ENCODE measurements at regions not wholly inside any gene's neighbourhood (a gene's known extent, or its start where the extent isn't known, plus 50 kb on each side); places are given as distances from the start of the nearest gene placed in this dataset.

DNA sequence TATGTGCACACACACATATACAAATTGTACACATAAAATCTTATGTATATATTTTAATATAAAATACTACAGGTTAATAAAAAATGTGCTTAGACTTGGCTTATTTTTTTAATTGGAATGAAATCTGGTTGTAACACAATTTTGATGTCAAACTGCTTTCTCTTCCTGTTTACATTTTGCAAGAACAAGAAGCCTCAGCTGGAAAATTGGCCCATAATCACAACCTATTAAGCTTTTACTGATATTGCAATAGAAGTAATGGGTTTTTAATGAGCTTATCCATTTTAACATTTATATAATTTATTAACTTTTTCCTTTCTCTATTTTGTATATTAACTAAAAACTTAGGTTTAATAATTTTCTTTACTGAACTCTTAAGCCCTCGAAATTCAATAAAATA is 165.9 kb downstream of the PCDH10 start:
- no peak for TF ChIP-seq FOXM1 (IDR thresholded peaks at IDR 0.05; ENCODE audit: borderline replicate concordance)
- no peak for TF ChIP-seq NFRKB (IDR thresholded peaks at IDR 0.05)
- no peak for TF ChIP-seq SP1 (IDR thresholded peaks at IDR 0.05)

Data from HEK293T (cell line).